HEK293T (cell line): ENCODE measurements at regions not wholly inside any gene's neighbourhood (a gene's known extent, or its start where the extent isn't known, plus 50 kb on each side); places are given as distances from the start of the nearest gene placed in this dataset.

ENCODE experiments used
- BHLHE40 ChIP-seq: fragments of 450-650 bp; IDR thresholded peaks from 2 replicates; pipeline ENCODE4 v1.6.1; 2016; ENCODE audit warnings: mild to moderate bottlenecking, moderate library complexity, borderline replicate concordance
- FOXA1 ChIP-seq: fragments of 450-650 bp; IDR thresholded peaks from 2 replicates; pipeline ENCODE4 v1.6.1; 2016; ENCODE audit warnings: mild to moderate bottlenecking
- FOXK2 ChIP-seq: fragments of 450-650 bp; IDR thresholded peaks from 2 replicates; pipeline ENCODE4 v1.6.1; 2016; ENCODE audit warnings: mild to moderate bottlenecking
- HDGF ChIP-seq: fragments of 450-650 bp; IDR thresholded peaks from 2 replicates; pipeline ENCODE4 v1.6.1; 2017; ENCODE audit warnings: antibody characterized with exemption, borderline replicate concordance
- L3MBTL2 ChIP-seq: fragments of 450-650 bp; conservative IDR thresholded peaks from 2 replicates; pipeline ENCODE4 v1.6.1; 2016; ENCODE audit warnings: mild to moderate bottlenecking
- NFRKB ChIP-seq: fragments of 450-650 bp; IDR thresholded peaks from 2 replicates; pipeline ENCODE4 v1.6.1; 2016; ENCODE audit warnings: mild to moderate bottlenecking, moderate library complexity
- SP1 ChIP-seq: fragments of 450-650 bp; IDR thresholded peaks from 2 replicates; pipeline ENCODE4 v1.6.1; 2017
- TARDBP ChIP-seq: fragments of 450-650 bp; IDR thresholded peaks from 2 replicates; pipeline ENCODE4 v1.6.1; 2016
- ZNF384 ChIP-seq: fragments of 450-650 bp; IDR thresholded peaks from 2 replicates; pipeline ENCODE4 v1.6.1; 2016

GRCh38 chr5:6087576-6087975 is 290.8 kb downstream of the MED10 start:
- no peak for TF ChIP-seq ZNF384
- no peak for TF ChIP-seq SP1
- TF ChIP-seq BHLHE40, result no peak
- TF ChIP-seq HDGF, result no peak
- TF ChIP-seq TARDBP, result no peak
- no peak for TF ChIP-seq FOXA1
- TF ChIP-seq FOXK2, result no peak
- no peak for TF ChIP-seq L3MBTL2
- TF ChIP-seq NFRKB, result no peak
